NCI-H510A (cell line): ENCODE measurements at regions not wholly inside any gene's neighbourhood (a gene's known extent, or its start where the extent isn't known, plus 50 kb on each side); places are given as distances from the start of the nearest gene placed in this dataset.

ENCODE experiments used
- DNase-seq: peaks from one replicate; lab custom pipeline; 2025; lab: John Stamatoyannopoulos, UW

- DNase-seq: no peak
Measured at GRCh38 chr5:86780018-86780417, 162.3 kb downstream of the COX7C start.

- DNase-seq: no peak
Measured at GRCh38 chr5:86786955-86787354, 169.2 kb downstream of the COX7C start.

- no peak for DNase-seq
Measured at GRCh38 chr5:86795659-86796058, 177.9 kb downstream of the COX7C start.

GRCh38 chr5:86797677-86798076, 179.9 kb downstream of the COX7C start:
- no peak for DNase-seq

GRCh38 chr5:86806206-86806605, 188.5 kb downstream of the COX7C start:
- no peak for DNase-seq

GRCh38 chr5:86807046-86808031, 189.6 kb downstream of the COX7C start:
- DNase-seq: no peak

GRCh38 chr5:86814315-86814714, 196.6 kb downstream of the COX7C start:
- DNase-seq: no peak

GRCh38 chr5:86814907-86815306, 197.2 kb downstream of the COX7C start:
- DNase-seq: no peak

- no peak for DNase-seq
Measured at GRCh38 chr5:86824637-86825036, 206.9 kb downstream of the COX7C start.

GRCh38 chr5:86831128-86831527, 213.4 kb downstream of the COX7C start:
- no peak for DNase-seq

GRCh38 chr5:86833868-86834267, 216.1 kb downstream of the COX7C start:
- DNase-seq: no peak

GRCh38 chr5:86837610-86838009, 219.9 kb downstream of the COX7C start:
- no peak for DNase-seq

GRCh38 chr5:86838083-86838482, 220.3 kb downstream of the COX7C start:
- no peak for DNase-seq

GRCh38 chr5:86841000-86841644, 223.4 kb downstream of the COX7C start:
- DNase-seq: no peak

GRCh38 chr5:86858442-86858841, 240.7 kb downstream of the COX7C start:
- DNase-seq: no peak

GRCh38 chr5:86861512-86861911, 243.8 kb downstream of the COX7C start:
- no peak for DNase-seq

GRCh38 chr5:86862093-86862492, 244.4 kb downstream of the COX7C start:
- no peak for DNase-seq

GRCh38 chr5:86864051-86864450, 246.3 kb downstream of the COX7C start:
- DNase-seq: no peak

- DNase-seq: no peak
Measured at GRCh38 chr5:86865256-86865785, 247.6 kb downstream of the COX7C start.

- DNase-seq: no peak
Measured at GRCh38 chr5:86866036-86866435, 248.3 kb downstream of the COX7C start.

GRCh38 chr5:86869268-86869667, 251.5 kb downstream of the COX7C start:
- no peak for DNase-seq

- DNase-seq: no peak
Measured at GRCh38 chr5:86875539-86875938, 257.8 kb downstream of the COX7C start.

GRCh38 chr5:86878250-86878649, 260.5 kb downstream of the COX7C start:
- DNase-seq: no peak
